ENCODE measurements at regions not wholly inside any gene's neighbourhood (a gene's known extent, or its start where the extent isn't known, plus 50 kb on each side); places are given as distances from the start of the nearest gene placed in this dataset.
"Not testable (repeated sequence)": the region's sequence is repeated elsewhere in the genome, so short reads cannot be mapped to it uniquely, and the experiment has no call there.

GRCh38 chr3:139140553-139140952, 95.9 kb upstream of the PRR23C start:
- H3K4me3 Mint-ChIP-seq = no peak overlapping the region
- H3K9me3 Mint-ChIP-seq = peaks cover 0 to 2% of the 10 kb centered on the region in 2 experiments; a peak in 2 of 5 replicates
- no peak for DNase-seq
- 0 out of 2 replicates have a peak, but pooled peaks cover 2% of the 10 kb centered on the region for H3K27me3 Mint-ChIP-seq (ENCODE audit: low read depth)
- Histone ChIP-seq H2AFZ (ENCODE audit: low read length) (no peak overlapping the region), H3K4ac (ENCODE audit: low read depth, low read length) (no peak overlapping the region), H3K18ac (ENCODE audit: insufficient read length, low read depth, low read length) (no peak overlapping the region), H3K27me3 (ENCODE audit: insufficient read depth, low read length) (no peaks in the 10 kb centered on the region), H3K23me2 (ENCODE audit: insufficient read length, low read depth, low read length, poor library complexity, severe bottlenecking) (no peaks in the 10 kb centered on the region), H2BK20ac (ENCODE audit: low read depth, low read length, poor library complexity, severe bottlenecking) (no peak overlapping the region), H2AK5ac (ENCODE audit: insufficient read length, low read length) (no peak overlapping the region), H3T11ph (ENCODE audit: low read length) (no peak overlapping the region), H3K4me2 (ENCODE audit: insufficient read depth, insufficient read length, low read length) (no peak overlapping the region), H3K56ac (ENCODE audit: insufficient read length, low read depth, low read length) (no peak overlapping the region), H4K8ac (replicated peaks; ENCODE audit: insufficient read length, low read depth, low read length) (no peak overlapping the region), H2BK12ac (ENCODE audit: insufficient read length, low read depth, low read length) (no peak overlapping the region), H2BK120ac (ENCODE audit: low read depth, low read length, poor library complexity, severe bottlenecking) (no peak overlapping the region), H4K5ac (ENCODE audit: insufficient read length, low read depth, low read length) (no peak overlapping the region), H3K27ac (ENCODE audit: insufficient read length, low read depth, low read length) (no peak overlapping the region), H3K9me3 (ENCODE audit: control insufficient read depth, low read depth, low read length) (no peaks in the 10 kb centered on the region), H4K20me1 (ENCODE audit: control insufficient read depth, insufficient read depth, insufficient read length) (no peaks in the 10 kb centered on the region), H3K14ac (ENCODE audit: insufficient read depth, low read length) (no peak overlapping the region), H2BK15ac (ENCODE audit: low read depth, low read length) (no peak overlapping the region), H3K4me1 (ENCODE audit: insufficient read depth, low read length) (no peaks in the 10 kb centered on the region), H3K79me1 (ENCODE audit: insufficient read depth, low read depth, low read length, poor library complexity, severe bottlenecking) (no peaks in the 10 kb centered on the region), H3K79me2 (ENCODE audit: insufficient read depth, low read length) (no peaks in the 10 kb centered on the region), H2BK5ac (ENCODE audit: insufficient read length, low read length) (no peak overlapping the region), H3K9ac (ENCODE audit: extremely low read depth, insufficient read length, low read length) (no peak overlapping the region), H3K23ac (ENCODE audit: insufficient read length, low read depth, low read length) (no peak overlapping the region), H4K91ac (ENCODE audit: insufficient read length, low read depth, low read length) (no peak overlapping the region)
- H3K36me3 Mint-ChIP-seq (ENCODE audit: insufficient read depth in 1 of 3, low read depth in 3 of 3) = no peaks in the 10 kb centered on the region
- no peak overlapping the region for H3K27ac Mint-ChIP-seq
- H3K4me1 Mint-ChIP-seq = no peaks in the 10 kb centered on the region
- TF ChIP-seq, protein P1, sequence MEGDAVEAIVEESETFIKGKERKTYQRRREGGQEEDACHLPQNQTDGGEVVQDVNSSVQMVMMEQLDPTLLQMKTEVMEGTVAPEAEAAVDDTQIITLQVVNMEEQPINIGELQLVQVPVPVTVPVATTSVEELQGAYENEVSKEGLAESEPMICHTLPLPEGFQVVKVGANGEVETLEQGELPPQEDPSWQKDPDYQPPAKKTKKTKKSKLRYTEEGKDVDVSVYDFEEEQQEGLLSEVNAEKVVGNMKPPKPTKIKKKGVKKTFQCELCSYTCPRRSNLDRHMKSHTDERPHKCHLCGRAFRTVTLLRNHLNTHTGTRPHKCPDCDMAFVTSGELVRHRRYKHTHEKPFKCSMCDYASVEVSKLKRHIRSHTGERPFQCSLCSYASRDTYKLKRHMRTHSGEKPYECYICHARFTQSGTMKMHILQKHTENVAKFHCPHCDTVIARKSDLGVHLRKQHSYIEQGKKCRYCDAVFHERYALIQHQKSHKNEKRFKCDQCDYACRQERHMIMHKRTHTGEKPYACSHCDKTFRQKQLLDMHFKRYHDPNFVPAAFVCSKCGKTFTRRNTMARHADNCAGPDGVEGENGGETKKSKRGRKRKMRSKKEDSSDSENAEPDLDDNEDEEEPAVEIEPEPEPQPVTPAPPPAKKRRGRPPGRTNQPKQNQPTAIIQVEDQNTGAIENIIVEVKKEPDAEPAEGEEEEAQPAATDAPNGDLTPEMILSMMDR (conservative IDR thresholded peaks at IDR 0.05) = no peak

- not testable (repeated sequence) for H3K36me3 Mint-ChIP-seq (ENCODE audit: insufficient read depth in 1 of 3, low read depth in 3 of 3); H3K4me1 Mint-ChIP-seq; H2BK15ac ChIP-seq (ENCODE audit: low read depth, low read length); H3K4me2 ChIP-seq (ENCODE audit: insufficient read depth, insufficient read length, low read length); H2BK12ac ChIP-seq (ENCODE audit: insufficient read length, low read depth, low read length); H3K4me3 Mint-ChIP-seq; H3K4me1 ChIP-seq (ENCODE audit: insufficient read depth, low read length); H3K23me2 ChIP-seq (ENCODE audit: insufficient read length, low read depth, low read length, poor library complexity, severe bottlenecking); H4K20me1 ChIP-seq (ENCODE audit: control insufficient read depth, insufficient read depth, insufficient read length); H3K14ac ChIP-seq (ENCODE audit: insufficient read depth, low read length); H3K9me3 ChIP-seq (ENCODE audit: control insufficient read depth, low read depth, low read length); H3K56ac ChIP-seq (ENCODE audit: insufficient read length, low read depth, low read length); H3K27me3 ChIP-seq (ENCODE audit: insufficient read depth, low read length); H2AK5ac ChIP-seq (ENCODE audit: insufficient read length, low read length); H3T11ph ChIP-seq (ENCODE audit: low read length); H3K79me1 ChIP-seq (ENCODE audit: insufficient read depth, low read depth, low read length, poor library complexity, severe bottlenecking); H3K9ac ChIP-seq (ENCODE audit: extremely low read depth, insufficient read length, low read length); H2BK120ac ChIP-seq (ENCODE audit: low read depth, low read length, poor library complexity, severe bottlenecking); H2AFZ ChIP-seq (ENCODE audit: low read length); DNase-seq; H3K79me2 ChIP-seq (ENCODE audit: insufficient read depth, low read length); H4K91ac ChIP-seq (ENCODE audit: insufficient read length, low read depth, low read length); H3K4ac ChIP-seq (ENCODE audit: low read depth, low read length); H3K27ac ChIP-seq (ENCODE audit: insufficient read length, low read depth, low read length); H4K5ac ChIP-seq (ENCODE audit: insufficient read length, low read depth, low read length); H4K8ac ChIP-seq (replicated peaks; ENCODE audit: insufficient read length, low read depth, low read length); H2BK20ac ChIP-seq (ENCODE audit: low read depth, low read length, poor library complexity, severe bottlenecking); H3K18ac ChIP-seq (ENCODE audit: insufficient read length, low read depth, low read length); H3K23ac ChIP-seq (ENCODE audit: insufficient read length, low read depth, low read length); H2BK5ac ChIP-seq (ENCODE audit: insufficient read length, low read length); H3K27ac Mint-ChIP-seq; H3K27me3 Mint-ChIP-seq (ENCODE audit: low read depth)
- H3K9me3 Mint-ChIP-seq = peaks cover 14 to 16% of the 10 kb centered on the region in 2 experiments
- no CpG with 5 or more reads among the region's 4 CpGs for WGBS (ENCODE audit: extremely low coverage, insufficient read length, low lambda C conversion rate)
Measured at GRCh38 chr3:139145980-139146379, 101.3 kb upstream of the PRR23C start.
